SH-SY5Y (cell line): ENCODE measurements at regions not wholly inside any gene's neighbourhood (a gene's known extent, or its start where the extent isn't known, plus 50 kb on each side); places are given as distances from the start of the nearest gene placed in this dataset.

Experiments
- GATA2 ChIP-seq: IDR thresholded peaks from 2 replicates; pipeline ENCODE4 v1.6.1; 2011; ENCODE audit warnings: mild to moderate bottlenecking, low read depth, low read length
- GATA3 ChIP-seq: IDR thresholded peaks from 2 replicates; pipeline ENCODE4 v1.6.1; 2011; ENCODE audit warnings: low read depth, mild to moderate bottlenecking, low read length, moderate library complexity

DNA sequence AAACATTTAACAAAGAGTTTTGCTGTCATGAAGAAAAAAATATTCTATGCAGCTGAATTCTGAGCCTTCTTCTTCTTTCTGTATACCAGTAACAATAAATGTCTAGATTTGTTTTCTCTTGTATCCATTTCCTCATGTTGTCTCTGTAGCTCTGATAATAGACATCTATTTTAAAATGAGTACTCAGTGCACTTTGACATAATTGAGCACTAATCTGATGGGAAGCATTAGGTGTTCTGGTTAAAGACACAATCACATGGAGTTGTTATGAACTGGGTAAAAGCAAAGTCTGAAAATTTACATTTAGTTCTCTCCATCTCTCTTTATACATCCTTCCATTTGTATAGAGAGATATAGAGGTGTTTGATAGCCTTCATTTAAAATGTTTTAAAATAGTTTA, 230.0 kb downstream of the BCHE start:
- TF ChIP-seq GATA3: no peak
- no peak for TF ChIP-seq GATA2
